Stimulated activated CD8-positive, alpha-beta memory T cell treated with anti-CD3 and anti-CD28 coated beads, Interleukin-7, amount 100 ng/mL, for 1 hour (primary cell): ENCODE measurements at regions not wholly inside any gene's neighbourhood (a gene's known extent, or its start where the extent isn't known, plus 50 kb on each side); places are given as distances from the start of the nearest gene placed in this dataset.
"Not testable (repeated sequence)": the region's sequence is repeated elsewhere in the genome, so short reads cannot be mapped to it uniquely, and the experiment has no call there.

Source experiments
- DNase-seq, 2 donors: peaks; one replicate each; pipeline ENCODE4 v3.0.0-alpha.2; 2020; ENCODE audit warnings: low read depth in 2 of 2

DNA sequence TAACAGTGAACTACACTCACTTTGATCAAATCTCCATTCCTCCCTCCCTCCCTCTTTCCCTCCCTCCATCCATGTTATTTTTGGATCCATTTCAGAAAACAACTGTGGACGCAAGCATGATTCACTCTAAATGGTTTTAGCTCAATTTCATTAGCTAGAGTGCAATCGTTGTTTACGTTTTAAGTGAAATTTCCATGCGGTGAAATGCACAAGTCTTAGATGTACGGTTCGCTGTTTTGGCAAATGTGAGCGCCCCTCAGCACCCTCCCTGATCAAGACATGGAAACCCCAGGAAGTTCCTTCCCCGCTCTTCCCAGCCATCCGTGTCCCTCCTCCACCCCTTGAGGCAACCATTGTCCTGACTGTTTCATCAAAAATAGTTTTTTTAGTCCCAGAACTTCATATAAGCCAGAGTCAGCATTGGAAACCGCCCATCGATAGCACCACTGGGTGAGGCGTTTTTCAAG is 206.3 kb downstream of the NPIPB11 start:
- DNase-seq = not testable (repeated sequence)

DNA sequence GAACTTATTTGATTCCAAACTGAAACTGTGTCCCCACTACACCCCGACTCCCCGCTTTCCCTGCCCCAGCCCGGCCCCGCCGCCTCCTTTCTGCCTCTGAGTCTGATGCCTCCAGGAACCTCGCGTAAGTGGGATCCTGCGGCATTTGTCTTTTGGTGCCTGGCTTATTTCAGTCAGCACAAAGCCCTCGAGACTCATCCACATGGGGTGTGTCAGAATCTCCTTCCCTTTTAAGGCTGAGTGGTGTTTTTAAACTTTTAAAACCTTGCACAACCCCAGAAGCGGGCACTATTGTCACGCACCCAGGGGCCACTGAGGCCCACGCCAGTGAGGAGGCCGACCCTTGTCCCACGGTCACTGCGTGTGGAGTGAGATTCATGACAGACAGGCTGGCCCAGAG is 206.9 kb downstream of the NPIPB11 start:
- not testable (repeated sequence) for DNase-seq

DNA sequence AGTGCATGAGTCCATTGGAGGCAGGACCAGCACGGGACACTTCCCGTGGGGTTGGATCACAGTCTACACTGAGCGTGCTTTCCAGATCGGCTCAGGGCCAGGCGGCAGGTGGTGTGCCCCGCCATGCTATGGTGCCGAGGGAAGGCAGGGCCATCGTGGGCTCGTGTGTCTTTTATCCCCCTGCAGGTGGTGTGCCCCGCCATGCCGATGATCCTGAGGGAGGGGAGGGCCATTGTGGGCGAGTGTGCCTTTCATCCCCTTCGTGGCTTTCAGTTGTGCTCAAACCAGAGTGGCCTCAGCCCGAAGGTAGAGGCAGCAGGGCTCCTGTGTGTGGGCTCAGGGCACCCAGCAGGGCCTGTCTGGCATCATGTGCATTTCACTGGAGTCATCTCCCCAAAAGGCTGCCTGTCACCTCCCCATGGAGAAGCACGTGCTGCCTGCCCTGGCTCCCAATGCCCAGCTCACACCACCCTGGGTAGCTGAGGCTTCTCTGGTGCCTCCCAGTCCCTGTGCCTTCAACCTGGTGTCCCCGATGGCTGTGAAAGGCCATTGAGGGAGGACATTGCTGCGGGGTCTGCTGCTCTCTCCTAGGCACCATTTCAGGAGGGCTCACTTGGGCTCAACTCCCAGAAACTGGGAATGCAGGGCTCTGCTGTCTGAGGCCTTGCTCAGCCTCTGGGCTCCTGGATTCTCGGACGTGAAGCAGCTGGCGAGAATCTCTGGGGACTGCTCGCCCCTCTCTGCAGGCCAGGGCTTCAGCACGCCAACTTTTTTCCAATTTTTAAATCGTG is 207.6 kb downstream of the NPIPB11 start:
- DNase-seq = no peak

DNA sequence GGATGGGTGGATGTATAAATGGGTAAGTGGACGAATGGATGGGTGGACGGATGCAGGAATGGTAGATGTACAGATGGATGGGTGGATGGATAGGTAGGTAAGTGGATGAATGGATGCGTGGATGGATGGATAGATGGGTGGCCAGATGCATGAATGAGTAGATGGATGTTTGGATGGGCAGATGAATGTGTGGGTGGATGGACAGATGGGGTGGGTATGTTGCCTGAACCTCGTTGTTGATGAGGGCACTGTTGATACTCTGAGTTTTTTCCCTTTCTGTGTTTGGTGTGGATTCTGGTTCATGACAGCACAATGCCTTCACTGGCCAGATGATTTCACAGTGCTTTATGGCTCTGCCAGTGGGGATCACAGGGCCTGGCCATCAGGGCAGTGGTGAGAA is 208.3 kb downstream of the NPIPB11 start:
- no peak for DNase-seq

DNA sequence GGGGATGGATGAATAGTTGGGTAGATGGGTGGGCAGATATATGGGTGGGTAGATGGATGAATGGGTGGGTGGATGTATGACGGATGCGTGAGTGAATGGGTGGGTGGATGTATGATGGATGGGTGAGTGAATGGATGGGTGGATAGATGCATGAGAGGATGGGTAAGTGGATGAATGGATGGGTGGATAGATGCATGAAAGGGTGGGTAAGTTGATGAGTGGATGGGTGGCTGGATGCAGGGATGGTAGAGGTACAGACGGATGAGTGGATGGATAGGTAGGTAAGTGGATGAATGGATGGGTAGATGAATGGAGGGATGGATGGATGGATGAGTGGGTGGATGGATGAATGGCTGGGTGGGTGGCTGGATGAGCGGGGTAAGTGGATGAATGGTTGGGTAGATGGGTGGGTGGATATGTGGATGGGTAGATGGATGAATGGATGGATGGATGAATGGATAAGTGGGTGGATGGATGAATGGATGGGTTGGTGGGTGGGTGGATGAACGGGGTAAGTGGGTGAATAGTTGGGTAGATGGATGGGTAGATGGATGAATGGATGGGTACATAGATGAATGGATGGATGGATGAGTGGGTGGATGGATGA is 208.9 kb downstream of the NPIPB11 start:
- DNase-seq = not testable (repeated sequence)

DNA sequence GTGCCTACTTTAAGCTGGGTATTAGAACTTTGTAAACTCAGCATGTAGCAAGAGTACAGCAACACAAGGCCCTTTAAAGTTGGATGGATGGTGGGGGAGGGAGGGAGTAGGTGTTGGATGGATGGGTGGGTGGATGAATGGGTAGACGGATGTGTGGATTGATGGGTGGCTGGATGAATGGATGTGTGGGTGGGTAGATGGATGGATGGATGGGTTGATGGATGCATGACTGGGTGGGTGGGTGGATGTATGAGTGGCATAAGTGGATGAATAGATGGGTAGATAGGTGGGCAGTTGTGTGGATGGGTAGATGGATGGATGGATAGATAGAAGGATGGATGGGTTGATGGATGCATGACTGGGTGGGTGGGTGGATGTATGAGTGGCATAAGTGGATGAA is 209.8 kb downstream of the NPIPB11 start:
- DNase-seq = not testable (repeated sequence)

DNA sequence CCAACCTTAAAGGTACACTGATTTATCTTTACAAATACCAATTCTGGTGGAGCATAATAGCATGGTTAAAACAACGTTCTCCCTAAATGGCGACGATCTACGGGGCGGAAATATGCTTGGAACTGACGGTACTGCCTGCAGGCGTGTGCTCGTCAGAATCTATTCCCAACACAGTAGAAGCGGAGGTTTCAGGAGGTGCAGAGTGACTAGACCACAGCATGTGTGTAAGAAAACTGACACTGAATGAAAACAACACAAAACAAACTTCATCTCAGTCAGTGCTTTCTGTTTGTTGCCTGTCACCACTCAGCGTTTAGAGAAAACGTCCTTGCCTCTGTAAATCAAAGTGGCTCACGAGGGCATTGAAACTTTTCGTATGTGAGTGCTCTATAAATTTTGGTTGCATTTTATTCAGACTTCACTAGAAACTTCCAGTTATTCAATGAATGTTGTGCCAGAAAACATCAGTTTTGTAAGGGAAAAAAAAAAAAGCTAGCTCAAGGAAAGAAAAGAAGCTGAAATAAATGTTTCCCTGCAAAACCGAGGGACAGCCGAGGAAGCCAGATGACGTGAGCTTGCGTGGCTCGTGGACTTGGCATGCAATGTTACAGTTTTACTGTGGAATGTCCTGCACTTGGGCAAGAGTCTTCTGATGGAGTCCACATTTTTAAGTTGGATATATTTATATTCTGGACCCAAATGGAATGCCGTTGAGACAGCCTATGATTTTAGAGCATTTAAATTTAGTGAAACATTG is 210.4 kb downstream of the LAT start:
- not testable (repeated sequence) for DNase-seq

DNA sequence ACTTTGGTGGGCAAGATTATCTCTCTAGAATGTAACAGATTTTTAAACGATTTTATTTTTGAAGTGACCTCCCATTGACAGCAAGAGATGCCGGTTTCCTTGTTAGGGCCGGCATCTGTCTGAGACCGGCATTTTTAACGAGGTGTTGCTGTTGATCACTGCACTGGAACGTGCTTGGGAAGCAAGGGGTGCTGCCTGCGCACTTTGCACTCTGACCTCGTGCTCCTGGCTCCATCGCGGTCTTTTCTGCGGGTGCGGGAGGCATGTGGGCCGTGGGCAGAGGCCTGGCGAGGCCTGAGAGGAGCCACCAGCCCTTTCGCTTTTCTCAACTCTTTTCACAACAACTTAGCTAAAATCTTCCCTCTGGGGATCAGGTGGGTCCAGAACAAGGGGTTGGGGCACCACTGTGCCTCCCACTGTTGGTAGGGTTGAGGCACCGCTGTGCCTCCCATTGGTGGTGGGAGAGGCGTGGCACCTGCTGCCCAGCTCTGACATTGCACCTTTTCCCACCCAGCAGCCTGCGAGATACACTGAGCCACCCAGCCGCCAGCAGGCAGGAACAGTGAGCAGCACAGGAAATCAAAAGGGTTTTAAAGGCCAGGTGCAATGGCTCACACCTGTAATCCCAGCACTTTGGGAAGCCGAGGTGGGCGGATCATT is 209.5 kb downstream of the LAT start:
- DNase-seq = not testable (repeated sequence)

DNA sequence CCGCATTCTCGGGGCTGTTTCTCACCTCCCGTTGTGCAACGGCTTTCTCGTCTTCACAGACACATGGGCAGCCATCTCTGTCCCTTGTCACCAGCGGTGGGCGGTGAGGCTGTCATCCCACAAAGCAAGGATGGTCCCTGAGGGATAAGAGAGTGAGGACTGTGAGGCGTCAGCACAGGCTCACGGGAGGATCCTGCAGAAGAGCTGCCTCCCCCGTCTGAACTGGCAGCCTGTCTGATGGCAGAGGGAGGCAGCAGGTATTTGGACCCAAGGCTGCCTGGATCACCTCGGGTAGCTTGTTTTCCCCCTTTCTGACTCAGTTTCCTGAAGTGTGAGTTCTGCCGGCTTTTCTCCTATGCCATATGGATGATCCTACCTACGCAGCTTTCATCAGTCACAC is 208.8 kb downstream of the LAT start:
- not testable (repeated sequence) for DNase-seq

DNA sequence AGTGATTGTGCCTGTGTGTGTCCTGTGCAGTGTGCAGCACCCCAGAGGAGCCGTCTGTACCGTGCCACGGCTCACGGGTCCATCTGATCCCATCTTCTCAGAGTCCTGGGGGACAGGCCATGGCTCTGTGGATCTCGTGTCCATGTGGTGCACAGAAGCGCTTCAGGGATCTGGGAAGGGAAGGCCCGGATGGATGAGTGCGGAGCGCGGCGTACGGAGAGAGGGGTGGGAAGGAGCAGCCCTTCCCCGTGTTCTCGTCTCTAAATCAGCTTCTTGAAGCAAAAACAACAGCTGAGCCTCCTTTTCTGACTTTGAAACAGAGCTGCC is 208.4 kb downstream of the LAT start:
- not testable (repeated sequence) for DNase-seq

DNA sequence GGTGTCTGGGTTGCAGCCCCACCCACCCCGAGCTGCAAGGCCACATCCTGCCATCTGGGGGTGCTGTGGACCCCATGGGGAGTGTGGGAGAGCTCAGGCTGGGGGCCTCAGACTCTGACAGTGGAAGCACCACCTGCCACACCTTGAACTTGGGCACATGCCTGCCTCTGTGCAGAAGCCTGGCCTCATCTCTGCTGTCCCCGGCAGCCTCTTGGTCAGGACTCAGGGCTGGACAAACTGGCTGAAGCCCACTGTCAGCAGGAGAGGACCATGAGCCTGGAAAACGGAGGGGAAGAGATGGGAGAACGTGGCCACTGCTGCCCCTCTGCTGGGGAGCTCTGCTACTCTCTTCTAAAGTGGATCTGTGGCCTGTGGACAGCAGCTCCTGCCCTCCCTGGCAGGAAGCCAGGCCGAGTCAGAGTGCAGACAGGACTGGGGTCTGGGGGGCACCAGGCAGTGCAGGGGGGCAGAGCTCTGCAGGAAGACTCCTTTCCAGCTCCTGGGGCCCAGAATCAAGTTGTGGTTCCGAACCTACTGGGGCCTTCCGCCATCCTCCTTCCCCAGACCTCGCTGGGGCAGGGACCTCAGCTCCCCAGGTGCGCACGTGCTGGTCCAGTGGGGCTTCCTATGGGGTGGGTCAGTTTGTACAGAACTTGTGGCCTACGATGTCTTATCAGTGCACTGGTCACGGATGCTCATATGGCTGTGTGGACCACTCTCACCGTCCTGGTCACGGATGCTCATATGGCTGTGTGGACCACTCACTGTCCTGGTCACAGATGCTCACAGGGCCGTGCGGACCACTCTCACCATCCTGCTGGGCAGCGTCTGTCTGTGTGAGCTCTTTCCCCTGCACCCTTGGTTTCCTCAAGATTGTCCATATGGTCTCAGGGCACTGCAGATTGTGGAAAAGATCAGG is 207.7 kb downstream of the LAT start:
- no peak for DNase-seq

DNA sequence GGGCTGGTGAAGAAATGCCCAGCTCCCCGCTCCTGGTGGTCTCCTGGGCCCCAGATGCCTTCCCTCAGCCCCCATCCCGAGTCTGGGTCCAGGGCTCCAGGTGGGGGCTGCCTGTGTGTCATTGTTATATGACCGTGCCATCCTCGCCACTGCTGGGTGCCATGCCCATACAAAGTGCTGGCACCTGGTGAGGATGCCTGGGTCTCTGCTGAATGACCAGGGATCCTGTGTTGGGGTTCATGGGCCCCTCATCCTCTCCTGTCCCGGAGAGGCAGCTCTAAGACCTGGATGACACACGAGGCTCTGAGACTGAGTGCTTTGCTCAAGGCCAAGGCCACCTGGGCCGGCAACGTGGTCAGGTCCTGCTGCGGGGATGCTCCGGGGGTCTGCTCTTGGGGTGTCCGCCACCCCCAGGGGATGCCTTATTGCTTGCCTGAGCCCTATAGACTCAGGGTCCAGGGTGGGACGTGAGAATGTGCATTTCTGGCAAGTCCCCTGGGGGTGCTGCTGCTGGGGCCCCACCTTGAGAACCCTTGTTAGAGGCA is 206.9 kb downstream of the LAT start:
- DNase-seq = not testable (repeated sequence)

DNA sequence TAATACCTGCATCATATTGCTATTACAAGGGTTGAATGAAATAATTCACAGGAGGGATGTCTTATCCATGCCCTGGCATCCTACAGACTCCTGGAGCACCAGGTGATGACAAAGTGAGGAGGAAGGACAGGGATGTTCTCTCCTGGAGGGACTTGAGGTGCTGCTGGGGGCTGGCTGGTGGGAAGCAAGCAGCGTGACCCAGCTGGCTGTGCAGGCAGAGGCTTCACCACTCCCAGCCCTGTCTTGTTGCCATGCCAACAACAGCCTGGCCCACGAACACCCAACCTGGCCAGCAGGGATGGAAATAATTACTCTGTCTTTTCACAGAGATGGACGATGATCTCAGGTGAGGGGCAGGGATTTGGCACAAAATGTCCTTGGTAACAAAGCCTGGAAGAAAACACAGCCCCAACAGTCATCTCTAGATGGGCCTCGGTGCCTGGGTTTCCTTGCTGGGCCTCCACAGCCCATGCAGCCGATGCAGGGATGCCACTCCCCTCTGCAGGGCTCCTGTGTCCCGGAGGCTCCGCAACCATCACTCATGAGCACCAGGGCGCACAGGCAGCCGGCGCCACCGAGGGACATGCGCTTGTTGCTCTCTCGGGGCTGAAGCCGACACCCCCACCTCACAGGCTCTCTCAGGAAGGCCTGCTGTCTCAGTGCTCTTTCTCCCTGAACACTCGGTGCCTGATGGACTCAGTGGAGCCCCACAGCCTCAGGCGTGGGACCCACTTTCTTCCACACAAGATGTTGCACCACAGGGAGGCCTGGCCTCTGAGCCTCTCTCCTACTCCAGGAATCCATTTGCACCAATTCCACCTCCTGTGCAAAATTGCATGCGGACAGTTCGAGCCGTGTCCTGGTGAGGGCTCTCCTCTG is 205.9 kb downstream of the LAT start:
- not testable (repeated sequence) for DNase-seq

DNA sequence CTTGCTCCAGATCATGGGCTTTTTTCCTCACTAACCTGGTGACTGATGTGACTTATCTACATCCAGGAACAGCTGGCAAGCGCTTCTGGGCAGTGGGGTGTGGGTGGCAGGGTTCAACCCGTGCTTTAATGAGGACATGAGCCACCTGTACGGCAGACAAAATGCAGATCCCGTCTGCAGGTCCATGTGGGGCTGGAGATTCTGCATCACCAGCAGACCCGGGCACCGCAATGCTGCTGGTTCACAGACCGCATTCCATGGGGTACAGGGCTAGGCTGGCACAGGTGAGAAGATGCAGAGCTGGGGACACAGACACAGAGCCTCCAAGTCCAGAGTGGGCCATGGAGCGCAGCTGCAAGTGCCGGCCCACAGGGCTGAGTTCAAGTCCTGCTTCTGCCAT is 204.0 kb downstream of the LAT start:
- not testable (repeated sequence) for DNase-seq

DNA sequence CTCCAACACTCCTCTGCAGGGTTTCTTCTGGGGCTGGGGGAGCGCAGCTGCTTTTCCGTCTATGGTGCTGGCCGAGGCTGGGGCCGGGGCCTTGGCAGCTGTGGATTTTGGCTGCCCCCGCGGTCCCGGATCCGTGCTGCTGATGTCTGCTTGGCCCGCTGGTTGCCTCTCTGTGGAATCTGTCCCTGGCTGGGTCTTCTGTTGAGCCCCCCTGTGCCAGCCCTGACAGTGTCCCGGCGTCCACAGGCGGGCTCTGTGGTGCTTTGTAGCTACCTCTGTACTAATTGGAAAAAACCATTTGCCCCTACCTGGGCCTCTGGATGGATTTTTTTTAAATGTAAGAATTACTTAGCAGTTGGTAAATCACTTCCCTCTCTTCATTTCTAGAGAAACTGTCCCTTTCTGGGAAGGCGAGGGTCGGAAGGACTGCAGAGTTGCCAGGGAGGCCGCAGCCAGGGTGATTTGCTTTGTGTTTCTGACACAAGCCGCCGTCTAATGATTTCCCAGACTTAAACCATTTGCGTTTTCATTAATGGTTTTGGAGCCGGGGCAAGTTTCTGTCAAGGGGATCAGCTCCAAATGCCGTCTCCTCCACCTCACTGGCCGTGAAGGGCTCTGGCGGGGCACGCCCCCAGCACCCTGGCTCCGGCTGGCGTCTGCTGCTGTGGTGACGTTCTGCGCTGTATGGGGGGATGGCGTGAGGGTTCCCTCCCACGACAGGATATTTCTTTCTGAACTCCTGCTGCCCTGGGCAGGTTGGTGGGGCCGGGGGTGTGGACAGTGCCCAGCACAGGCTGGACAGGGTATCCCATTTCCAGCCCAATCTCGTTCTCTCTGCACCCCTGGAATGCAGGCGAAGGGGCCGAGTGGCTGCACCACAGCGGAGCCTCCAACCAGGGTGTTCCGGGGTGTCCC is 201.7 kb downstream of the LAT start:
- DNase-seq = not testable (repeated sequence)

DNA sequence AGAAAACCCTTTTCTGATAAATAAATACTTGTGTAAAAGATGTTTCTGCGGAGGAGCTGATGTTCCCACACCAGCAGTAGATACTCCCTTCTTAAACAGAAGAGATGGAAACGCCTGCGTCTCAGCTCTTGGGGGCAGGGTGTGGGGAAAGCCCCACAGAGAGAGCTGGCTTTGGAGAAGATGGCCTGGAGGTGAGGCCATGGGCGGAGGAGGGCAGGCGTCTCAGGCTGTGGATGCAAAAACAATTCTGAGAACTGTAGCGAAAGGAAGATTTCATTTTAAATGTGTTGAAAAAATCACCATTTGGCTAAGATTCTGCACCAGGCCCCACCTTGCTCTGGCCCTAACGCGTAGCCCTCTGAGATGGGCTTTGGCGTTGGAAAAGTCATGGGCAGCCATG is 201.0 kb downstream of the LAT start:
- DNase-seq = not testable (repeated sequence)

DNA sequence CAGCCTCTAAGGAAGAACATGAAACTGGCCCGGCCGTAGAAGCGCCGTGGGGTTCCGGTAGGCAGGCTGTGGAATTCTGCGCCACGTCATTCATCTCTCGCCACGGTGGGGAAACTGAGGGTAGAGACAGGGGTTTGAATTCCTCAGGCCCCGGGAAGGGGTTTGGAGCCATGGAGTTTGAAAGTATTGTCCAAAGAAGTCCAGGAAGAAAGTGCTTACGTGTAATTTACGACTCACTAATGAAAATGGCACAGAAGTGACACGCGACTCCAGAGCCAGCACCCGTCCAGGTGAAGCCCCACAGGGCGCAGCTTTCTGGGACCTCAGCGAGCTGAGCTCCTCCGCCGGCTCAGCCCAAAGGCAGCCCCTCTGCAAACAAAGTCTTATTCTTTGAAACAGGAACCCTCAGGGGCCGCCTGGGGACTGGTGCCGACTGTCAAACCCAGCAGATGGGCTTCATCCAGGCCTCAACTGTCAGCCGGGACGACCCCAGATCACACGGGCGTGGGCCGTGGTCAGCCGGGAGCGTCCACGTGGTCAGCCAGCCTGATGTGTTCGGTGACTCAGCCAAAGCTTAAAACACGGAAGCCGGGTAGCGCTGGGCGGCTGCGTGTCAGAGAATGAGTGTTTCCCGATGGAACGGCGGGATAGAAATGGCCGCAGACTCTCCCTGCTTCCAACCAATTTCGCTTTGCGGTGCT is 200.0 kb downstream of the LAT start:
- DNase-seq = not testable (repeated sequence)
